ENCODE measurements at regions not wholly inside any gene's neighbourhood (a gene's known extent, or its start where the extent isn't known, plus 50 kb on each side); places are given as distances from the start of the nearest gene placed in this dataset.

DNA sequence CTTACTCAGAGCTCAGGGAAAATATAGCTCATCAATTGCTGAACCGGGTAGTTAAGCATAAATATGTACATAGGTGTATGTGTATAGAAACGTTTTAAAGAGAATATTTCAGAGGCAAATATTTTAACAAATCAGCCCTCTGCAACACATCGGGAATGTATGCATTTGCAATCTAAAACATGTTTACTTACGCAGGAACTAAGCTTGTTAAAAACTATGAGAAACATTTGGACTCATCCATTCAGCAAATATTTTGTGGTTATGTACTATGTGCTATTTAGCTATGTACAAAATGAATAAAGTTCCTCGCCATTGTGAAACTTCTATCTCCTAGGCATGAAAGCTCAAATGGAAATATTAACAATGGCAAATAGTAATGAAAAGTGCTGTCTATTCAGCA is 469.9 kb downstream of the ARHGEF28 start:
- Histone ChIP-seq H3K36me3 (ENCODE audit: insufficient read depth, low read length) (no peaks in the 10 kb centered on the region), H4K20me1 (ENCODE audit: insufficient read depth) (no peaks in the 10 kb centered on the region), H3K27me3 (ENCODE audit: insufficient read depth, low read depth, low read length) (no peaks in the 10 kb centered on the region), H3F3A (ENCODE audit: insufficient read depth, low read length, poor library complexity, severe bottlenecking) (no peaks in the 10 kb centered on the region), H3K9ac (ENCODE audit: low read length) (no peak overlapping the region), H2AFZ (ENCODE audit: low read depth, low read length) (no peak overlapping the region), H3K4me3 (ENCODE audit: low read length) (no peak overlapping the region), H3K4me2 (ENCODE audit: low read length) (no peak overlapping the region), H3K27ac (ENCODE audit: low read length) (no peak overlapping the region), H3K9me3 (ENCODE audit: low read length) (no peaks in the 10 kb centered on the region), H3K9me2 (ENCODE audit: insufficient read depth, low read length) (no peaks in the 10 kb centered on the region), H3K79me2 (replicated peaks; ENCODE audit: insufficient read depth, low read length) (no peaks in the 10 kb centered on the region)
- TF ChIP-seq SMC3 (conservative IDR thresholded peaks at IDR 0.05; ENCODE audit: poor library complexity) (no peak), EZH2 (IDR thresholded peaks at IDR 0.05; ENCODE audit: borderline replicate concordance, insufficient read depth, low read length, poor library complexity, severe bottlenecking) (no peak), CTCF (IDR thresholded peaks at IDR 0.05; ENCODE audit: poor library complexity, severe bottlenecking) (no peak), MXI1 (conservative IDR thresholded peaks at IDR 0.05; ENCODE audit: poor library complexity, severe bottlenecking) (no peak), EP300 (conservative IDR thresholded peaks at IDR 0.05; ENCODE audit: poor library complexity, severe bottlenecking) (no peak), RAD21 (conservative IDR thresholded peaks at IDR 0.05) (no peak), POLR2AphosphoS5 (IDR thresholded peaks at IDR 0.05) (no peak), TAF1 (IDR thresholded peaks at IDR 0.05; ENCODE audit: low read depth) (no peak)
- TF ChIP-seq, protein P1, sequence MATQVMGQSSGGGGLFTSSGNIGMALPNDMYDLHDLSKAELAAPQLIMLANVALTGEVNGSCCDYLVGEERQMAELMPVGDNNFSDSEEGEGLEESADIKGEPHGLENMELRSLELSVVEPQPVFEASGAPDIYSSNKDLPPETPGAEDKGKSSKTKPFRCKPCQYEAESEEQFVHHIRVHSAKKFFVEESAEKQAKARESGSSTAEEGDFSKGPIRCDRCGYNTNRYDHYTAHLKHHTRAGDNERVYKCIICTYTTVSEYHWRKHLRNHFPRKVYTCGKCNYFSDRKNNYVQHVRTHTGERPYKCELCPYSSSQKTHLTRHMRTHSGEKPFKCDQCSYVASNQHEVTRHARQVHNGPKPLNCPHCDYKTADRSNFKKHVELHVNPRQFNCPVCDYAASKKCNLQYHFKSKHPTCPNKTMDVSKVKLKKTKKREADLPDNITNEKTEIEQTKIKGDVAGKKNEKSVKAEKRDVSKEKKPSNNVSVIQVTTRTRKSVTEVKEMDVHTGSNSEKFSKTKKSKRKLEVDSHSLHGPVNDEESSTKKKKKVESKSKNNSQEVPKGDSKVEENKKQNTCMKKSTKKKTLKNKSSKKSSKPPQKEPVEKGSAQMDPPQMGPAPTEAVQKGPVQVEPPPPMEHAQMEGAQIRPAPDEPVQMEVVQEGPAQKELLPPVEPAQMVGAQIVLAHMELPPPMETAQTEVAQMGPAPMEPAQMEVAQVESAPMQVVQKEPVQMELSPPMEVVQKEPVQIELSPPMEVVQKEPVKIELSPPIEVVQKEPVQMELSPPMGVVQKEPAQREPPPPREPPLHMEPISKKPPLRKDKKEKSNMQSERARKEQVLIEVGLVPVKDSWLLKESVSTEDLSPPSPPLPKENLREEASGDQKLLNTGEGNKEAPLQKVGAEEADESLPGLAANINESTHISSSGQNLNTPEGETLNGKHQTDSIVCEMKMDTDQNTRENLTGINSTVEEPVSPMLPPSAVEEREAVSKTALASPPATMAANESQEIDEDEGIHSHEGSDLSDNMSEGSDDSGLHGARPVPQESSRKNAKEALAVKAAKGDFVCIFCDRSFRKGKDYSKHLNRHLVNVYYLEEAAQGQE (IDR thresholded peaks at IDR 0.05; ENCODE audit: borderline replicate concordance) = no peak

DNA sequence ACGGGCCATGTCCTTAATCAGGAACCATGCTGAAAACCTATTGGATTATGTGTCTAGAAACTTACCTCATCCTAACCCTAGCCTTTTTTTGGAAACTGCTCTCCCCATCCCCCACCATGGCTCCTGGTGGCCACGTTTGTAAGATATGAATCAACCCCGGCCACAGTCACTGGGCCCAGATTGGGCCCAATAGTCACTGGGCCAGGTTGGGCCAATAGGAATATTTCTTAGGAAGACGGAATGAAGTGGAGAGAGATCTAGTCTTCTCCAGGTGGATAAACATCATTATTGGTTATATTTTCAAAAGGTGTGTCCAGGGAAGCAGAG is 468.7 kb downstream of the ARHGEF28 start:
- Histone ChIP-seq H3K9me3 (ENCODE audit: low read length) (no peaks in the 10 kb centered on the region), H3K36me3 (ENCODE audit: insufficient read depth, low read length) (no peaks in the 10 kb centered on the region), H3K4me3 (ENCODE audit: low read length) (no peak overlapping the region), H3K9ac (ENCODE audit: low read length) (no peak overlapping the region), H3K9me2 (ENCODE audit: insufficient read depth, low read length) (no peaks in the 10 kb centered on the region), H3K27me3 (ENCODE audit: insufficient read depth, low read depth, low read length) (no peaks in the 10 kb centered on the region), H2AFZ (ENCODE audit: low read depth, low read length) (no peak overlapping the region), H3K79me2 (replicated peaks; ENCODE audit: insufficient read depth, low read length) (no peaks in the 10 kb centered on the region), H3K4me2 (ENCODE audit: low read length) (no peak overlapping the region), H3F3A (ENCODE audit: insufficient read depth, low read length, poor library complexity, severe bottlenecking) (no peaks in the 10 kb centered on the region), H4K20me1 (ENCODE audit: insufficient read depth) (no peaks in the 10 kb centered on the region), H3K27ac (ENCODE audit: low read length) (no peak overlapping the region)
- TF ChIP-seq EZH2 (IDR thresholded peaks at IDR 0.05; ENCODE audit: borderline replicate concordance, insufficient read depth, low read length, poor library complexity, severe bottlenecking) (no peak), MXI1 (conservative IDR thresholded peaks at IDR 0.05; ENCODE audit: poor library complexity, severe bottlenecking) (no peak), RAD21 (conservative IDR thresholded peaks at IDR 0.05) (no peak), TAF1 (IDR thresholded peaks at IDR 0.05; ENCODE audit: low read depth) (no peak), CTCF (IDR thresholded peaks at IDR 0.05; ENCODE audit: poor library complexity, severe bottlenecking) (no peak), SMC3 (conservative IDR thresholded peaks at IDR 0.05; ENCODE audit: poor library complexity) (no peak), POLR2AphosphoS5 (IDR thresholded peaks at IDR 0.05) (no peak)
- TF ChIP-seq, protein P1 (IDR thresholded peaks at IDR 0.05; ENCODE audit: borderline replicate concordance) = no peak
